OCI-LY3 (cell line): ENCODE measurements at regions not wholly inside any gene's neighbourhood (a gene's known extent, or its start where the extent isn't known, plus 50 kb on each side); places are given as distances from the start of the nearest gene placed in this dataset.

Source experiments
- H2AFZ ChIP-seq: fragments of 200-600, 300-600 bp; shearing (Covaris generic); 2 replicates; pipeline ENCODE4 v1.6.0; 2014; ENCODE audit warnings: antibody characterized with exemption, low read depth, low read length
- H3K27ac ChIP-seq: fragments of 200-600, 300-600 bp; sonication (generic); 2 replicates; pipeline ENCODE4 v1.5.1; 2014; ENCODE audit warnings: mild to moderate bottlenecking, low read length, moderate library complexity, mixed read lengths
- H3K27me3 ChIP-seq: fragments of 200-600, 300-600 bp; sonication (generic); 2 replicates; pipeline ENCODE4 v1.6.1; 2014; ENCODE audit warnings: low read depth, low read length, mixed read lengths
- H3K36me3 ChIP-seq: fragments of 200-600, 300-600 bp; sonication (generic); replicated peaks from 2 replicates; pipeline ENCODE3; 2014; ENCODE audit warnings: low read depth, low read length, mixed read lengths
- H3K4me1 ChIP-seq: fragments of 300-600, 200-600 bp; sonication (generic); 2 replicates; pipeline ENCODE4 v1.6.1; 2014; ENCODE audit warnings: low read length, mixed read lengths
- H3K4me2 ChIP-seq: fragments of 200-600, 300-600 bp; sonication (generic); 2 replicates; pipeline ENCODE4 v1.6.1; 2014; ENCODE audit warnings: low read length, mixed read lengths
- H3K4me3 ChIP-seq: fragments of 300-600, 200-600 bp; sonication (generic); 2 replicates; pipeline ENCODE4 v1.5.1; 2014; ENCODE audit warnings: antibody characterized with exemption, mild to moderate bottlenecking, low read length, moderate library complexity
- H3K79me2 ChIP-seq: fragments of 300-600, 200-600 bp; shearing (Covaris generic); 2 replicates; pipeline ENCODE4 v1.6.1; 2014; ENCODE audit warnings: mild to moderate bottlenecking, low read length, mixed read lengths
- H3K9ac ChIP-seq: fragments of 300-600, 200-600 bp; shearing (Covaris generic); 2 replicates; pipeline ENCODE4 v1.6.0; 2014; ENCODE audit warnings: mild to moderate bottlenecking, low read length, moderate library complexity
- H3K9me3 ChIP-seq: fragments of 200-600, 300-600 bp; shearing (Covaris generic); 2 replicates; pipeline ENCODE4 v1.6.1; 2014; ENCODE audit warnings: low read length, mixed read lengths; ENCODE audit not compliant: insufficient read depth
- H4K20me1 ChIP-seq: fragments of 200-600, 300-600 bp; sonication (generic); 2 replicates; pipeline ENCODE4 v1.6.1; 2016; ENCODE audit warnings: low read length, mixed read lengths; ENCODE audit not compliant: insufficient read depth
- CTCF ChIP-seq: fragments of 200-600, 300-600 bp; sonication (generic); IDR thresholded peaks from 2 replicates; pipeline ENCODE4 v1.5.1; 2014; ENCODE audit warnings: antibody characterized with exemption, low read length, low read depth
- EZH2phosphoT487 ChIP-seq: fragments of 200-600 bp; shearing (Covaris generic); IDR thresholded peaks from 2 replicates; pipeline ENCODE4 v1.6.1; 2018; ENCODE audit warnings: antibody characterized with exemption, mixed run types, low read depth

- Histone ChIP-seq H3K27ac (no peak overlapping the region), H2AFZ (no peak overlapping the region), H3K4me2 (no peak overlapping the region), H3K9me3 (no peaks in the 10 kb centered on the region), H3K9ac (no peak overlapping the region), H3K4me3 (no peak overlapping the region), H3K36me3 (no peaks in the 10 kb centered on the region), H3K27me3 (no peaks in the 10 kb centered on the region), H3K79me2 (no peaks in the 10 kb centered on the region), H4K20me1 (no peaks in the 10 kb centered on the region), H3K4me1 (no peaks in the 10 kb centered on the region)
- TF ChIP-seq CTCF, result no peak
- TF ChIP-seq EZH2phosphoT487, result no peak
Observed at GRCh38 chr3:74491874-74492273, 122.6 kb downstream of the CNTN3 start.

DNA sequence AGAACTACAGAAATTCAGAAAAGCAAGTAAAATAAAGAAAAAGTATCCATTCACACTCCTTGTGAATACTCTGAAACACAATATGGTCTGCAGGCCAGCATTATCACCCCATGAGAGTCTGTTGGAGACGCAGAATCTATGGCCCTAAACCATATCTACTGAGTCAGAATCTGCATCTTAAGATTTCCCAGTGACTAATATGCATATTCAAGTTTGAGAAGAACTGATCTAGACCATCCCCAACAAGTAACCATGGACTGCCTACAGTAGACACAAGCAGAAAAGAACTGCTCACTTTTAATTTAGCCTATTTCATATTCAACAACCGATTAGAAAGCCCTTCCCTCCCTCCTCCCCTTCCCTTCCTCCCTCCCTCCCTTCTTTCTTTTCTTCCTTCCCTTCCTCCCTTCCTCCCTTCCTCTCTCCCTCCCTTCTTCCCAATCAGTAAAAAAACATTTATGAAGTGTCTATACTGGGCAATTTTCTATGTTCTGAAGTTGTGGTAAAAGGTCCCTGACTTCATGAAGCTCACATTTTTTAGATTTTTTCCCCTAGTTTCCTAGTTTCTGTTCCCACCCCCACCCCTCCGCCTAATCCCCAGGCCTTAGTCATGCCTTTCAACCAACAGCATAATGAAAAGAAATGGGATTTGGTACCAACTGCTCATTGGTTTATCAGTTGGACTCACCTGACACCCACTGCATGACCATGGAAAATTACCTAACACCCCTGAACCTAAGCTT lies 125.2 kb downstream of the CNTN3 start:
- H3K27ac ChIP-seq, result no peak overlapping the region
- TF ChIP-seq EZH2phosphoT487 (no peak), CTCF (no peak)

DNA sequence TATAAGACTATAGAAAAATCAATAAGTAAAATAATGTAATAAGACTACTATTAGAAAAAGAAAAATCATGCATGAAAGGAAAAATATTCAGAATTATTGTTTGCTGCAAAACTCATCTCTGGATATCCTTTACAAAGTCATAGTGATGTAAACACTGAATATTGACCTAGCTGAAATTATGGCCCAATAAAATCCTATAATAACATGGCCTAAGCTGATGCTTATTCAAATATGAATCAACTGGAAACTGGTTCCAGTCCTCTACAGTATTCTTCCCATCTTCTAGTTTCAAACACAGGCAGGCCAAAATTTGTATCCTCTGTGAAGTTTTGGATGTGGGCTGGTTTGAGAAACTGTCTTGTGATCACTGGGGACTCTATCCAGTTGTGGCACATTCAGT lies 134.5 kb downstream of the CNTN3 start:
- Histone ChIP-seq H3K36me3 (no peaks in the 10 kb centered on the region), H3K27ac (no peak overlapping the region), H3K9ac (no peak overlapping the region), H3K27me3 (no peaks in the 10 kb centered on the region), H3K4me2 (no peak overlapping the region), H3K4me1 (no peaks in the 10 kb centered on the region), H3K9me3 (no peaks in the 10 kb centered on the region), H3K79me2 (no peaks in the 10 kb centered on the region), H3K4me3 (no peak overlapping the region), H2AFZ (no peak overlapping the region), H4K20me1 (no peaks in the 10 kb centered on the region)
- no peak for TF ChIP-seq EZH2phosphoT487
- no peak for TF ChIP-seq CTCF

More for the DNA sequence above, 125.2 kb downstream of the CNTN3 start:
- no peak overlapping the region for H2AFZ ChIP-seq
- H3K4me2 ChIP-seq, result no peak overlapping the region
- H3K79me2 ChIP-seq, result no peaks in the 10 kb centered on the region
- H3K4me3 ChIP-seq, result no peak overlapping the region
- no peaks in the 10 kb centered on the region for H4K20me1 ChIP-seq
- no peaks in the 10 kb centered on the region for H3K36me3 ChIP-seq
- H3K9ac ChIP-seq, result no peak overlapping the region
- H3K27me3 ChIP-seq, result no peaks in the 10 kb centered on the region
- no peaks in the 10 kb centered on the region for H3K9me3 ChIP-seq
- H3K4me1 ChIP-seq, result no peaks in the 10 kb centered on the region

DNA sequence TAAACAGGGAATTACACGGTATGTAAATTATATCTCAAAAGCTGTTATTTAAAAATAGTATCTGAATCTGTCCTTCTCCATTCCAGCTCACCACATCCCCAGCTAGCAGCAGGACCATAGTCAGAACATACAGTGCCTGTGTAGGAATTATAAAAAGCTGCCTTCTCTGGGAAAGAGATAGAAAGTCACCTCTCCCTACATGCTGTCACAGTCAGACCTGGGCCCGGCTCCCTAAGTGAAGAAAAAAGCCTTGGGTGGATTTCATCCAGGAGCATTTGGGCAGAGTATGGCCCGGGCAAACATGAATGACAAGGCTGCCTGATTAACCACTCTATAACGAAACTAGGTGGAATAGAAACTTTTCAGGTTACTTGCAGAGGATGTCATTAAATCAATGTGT lies 144.1 kb downstream of the CNTN3 start:
- H3K4me2 ChIP-seq, result no peak overlapping the region
- H3K79me2 ChIP-seq, result no peaks in the 10 kb centered on the region
- no peaks in the 10 kb centered on the region for H3K4me1 ChIP-seq
- no peak for TF ChIP-seq CTCF
- no peak for TF ChIP-seq EZH2phosphoT487
- H3K4me3 ChIP-seq, result no peak overlapping the region
- H3K27ac ChIP-seq, result no peak overlapping the region
- no peak overlapping the region for H2AFZ ChIP-seq
- no peak overlapping the region for H3K9ac ChIP-seq
- H3K9me3 ChIP-seq, result no peaks in the 10 kb centered on the region; the same call in 1 of the 2 replicates
- H4K20me1 ChIP-seq, result no peaks in the 10 kb centered on the region
- H3K36me3 ChIP-seq, result no peaks in the 10 kb centered on the region
- H3K27me3 ChIP-seq, result no peaks in the 10 kb centered on the region
